Lower leg skin (tissue), 4 donors: ENCODE measurements at regions not wholly inside any gene's neighbourhood (a gene's known extent, or its start where the extent isn't known, plus 50 kb on each side); places are given as distances from the start of the nearest gene placed in this dataset.

Source experiments
- DNase-seq, 2 donors: peaks; one replicate each; pipeline ENCODE4 v3.0.0-alpha.2; 2019; ENCODE audit warnings: low spot score in 2 of 2
- H3K4me3 ChIP-seq: fragments of 200-600 bp; sonication (generic); 2 replicates; pipeline ENCODE4 v1.5.1; 2017; ENCODE audit warnings: mild to moderate bottlenecking, low read depth; ENCODE audit not compliant: poor library complexity, severe bottlenecking
- POLR2A ChIP-seq, 2 donors: fragments of 450-650 bp; IDR thresholded peaks; one replicate each; pipeline ENCODE4 v1.6.1; 2016 to 2017; ENCODE audit warnings: antibody characterized with exemption in 2 of 2, mild to moderate bottlenecking in 1 of 2, moderate library complexity in 1 of 2
- WGBS, 2 donors: methylation state at CpG; one replicate each; pipeline ENCODE4 v1.1.5; 2018; 5-methylcytosine and 5-hydroxymethylcytosine counted together
- intact Hi-C: fragments of 100-400 bp; cut with DNase I; formaldehyde crosslinking; loops from one replicate; pipeline ENCODE4 v1.15.0; 2023; ENCODE audit warnings: low total_unique reads
- TF ChIP-seq, protein P1 (sequence below), 3 donors: fragments of 450-650 bp; IDR thresholded peaks; one replicate each; pipeline ENCODE4 v1.5.1; 2016; ENCODE audit warnings: antibody characterized with exemption in 3 of 3, mild to moderate bottlenecking in 3 of 3, moderate library complexity in 2 of 3

DNA sequence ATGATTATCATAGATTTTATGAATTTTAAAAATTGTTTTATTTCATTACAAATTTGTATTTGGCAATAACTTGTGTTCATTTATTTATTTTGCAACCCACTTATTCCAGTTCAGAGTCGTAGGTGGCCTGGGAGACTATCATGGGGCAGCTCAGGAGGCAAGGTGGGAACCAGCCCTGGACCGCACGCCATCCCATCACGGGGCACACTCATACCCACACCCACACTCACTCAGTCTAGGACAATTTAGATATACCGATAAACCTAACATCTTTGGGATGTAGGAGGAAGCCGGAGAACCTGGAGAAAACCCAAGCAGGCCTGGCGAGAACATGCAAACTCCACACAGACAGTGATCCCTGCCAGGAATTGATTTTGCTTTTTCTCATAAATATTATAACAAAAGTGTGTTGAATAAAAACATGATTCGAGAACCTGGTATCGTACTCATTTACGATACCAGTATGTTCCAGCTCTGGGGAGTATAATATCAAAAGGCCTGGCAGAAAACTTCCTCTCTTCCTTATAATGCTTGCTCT lies 205.3 kb downstream of the NFKBIZ start:
- WGBS, 2 donors = 27 to 59% methylated on average over 10 of the region's 10 CpGs
- TF ChIP-seq POLR2A (IDR thresholded peaks at IDR 0.05) = no peak
- intact Hi-C loops = no loop called here
- DNase-seq = no peak
- no peak overlapping the region for H3K4me3 ChIP-seq

DNA sequence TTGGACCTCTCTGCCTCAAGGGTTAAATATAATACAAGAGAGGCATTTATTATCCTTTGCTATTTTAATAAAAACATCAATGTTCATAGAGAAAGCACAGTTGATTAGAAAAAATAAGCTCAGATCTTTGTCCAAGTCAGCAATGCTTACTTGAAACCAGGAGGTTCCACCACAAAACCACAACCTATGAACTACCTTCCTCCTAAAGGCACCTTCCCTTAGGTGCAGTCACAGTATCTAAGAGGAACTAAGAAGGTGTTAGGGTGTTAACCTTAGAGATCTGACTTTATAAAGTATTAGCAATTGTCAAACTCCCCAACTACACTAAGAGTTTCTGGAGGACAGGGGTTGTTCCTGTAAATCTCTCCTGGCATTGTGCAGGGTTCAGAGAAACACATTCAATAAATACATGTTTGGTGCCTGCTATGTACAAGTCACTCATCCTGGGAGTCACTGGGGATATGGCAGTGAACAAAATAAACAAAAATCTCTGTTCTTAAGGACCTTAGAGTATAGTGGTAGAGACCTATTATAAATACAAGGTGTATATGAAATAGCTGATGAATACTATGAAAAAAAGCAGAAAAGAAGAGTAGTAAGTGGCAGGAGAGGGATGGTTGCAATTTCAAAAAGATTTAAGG lies 208.6 kb downstream of the NFKBIZ start:
- TF ChIP-seq, protein P1, sequence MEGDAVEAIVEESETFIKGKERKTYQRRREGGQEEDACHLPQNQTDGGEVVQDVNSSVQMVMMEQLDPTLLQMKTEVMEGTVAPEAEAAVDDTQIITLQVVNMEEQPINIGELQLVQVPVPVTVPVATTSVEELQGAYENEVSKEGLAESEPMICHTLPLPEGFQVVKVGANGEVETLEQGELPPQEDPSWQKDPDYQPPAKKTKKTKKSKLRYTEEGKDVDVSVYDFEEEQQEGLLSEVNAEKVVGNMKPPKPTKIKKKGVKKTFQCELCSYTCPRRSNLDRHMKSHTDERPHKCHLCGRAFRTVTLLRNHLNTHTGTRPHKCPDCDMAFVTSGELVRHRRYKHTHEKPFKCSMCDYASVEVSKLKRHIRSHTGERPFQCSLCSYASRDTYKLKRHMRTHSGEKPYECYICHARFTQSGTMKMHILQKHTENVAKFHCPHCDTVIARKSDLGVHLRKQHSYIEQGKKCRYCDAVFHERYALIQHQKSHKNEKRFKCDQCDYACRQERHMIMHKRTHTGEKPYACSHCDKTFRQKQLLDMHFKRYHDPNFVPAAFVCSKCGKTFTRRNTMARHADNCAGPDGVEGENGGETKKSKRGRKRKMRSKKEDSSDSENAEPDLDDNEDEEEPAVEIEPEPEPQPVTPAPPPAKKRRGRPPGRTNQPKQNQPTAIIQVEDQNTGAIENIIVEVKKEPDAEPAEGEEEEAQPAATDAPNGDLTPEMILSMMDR (IDR thresholded peaks at IDR 0.05) = no peak
- H3K4me3 ChIP-seq = no peak overlapping the region
- intact Hi-C loops = no loop called here
- no peak for DNase-seq

DNA sequence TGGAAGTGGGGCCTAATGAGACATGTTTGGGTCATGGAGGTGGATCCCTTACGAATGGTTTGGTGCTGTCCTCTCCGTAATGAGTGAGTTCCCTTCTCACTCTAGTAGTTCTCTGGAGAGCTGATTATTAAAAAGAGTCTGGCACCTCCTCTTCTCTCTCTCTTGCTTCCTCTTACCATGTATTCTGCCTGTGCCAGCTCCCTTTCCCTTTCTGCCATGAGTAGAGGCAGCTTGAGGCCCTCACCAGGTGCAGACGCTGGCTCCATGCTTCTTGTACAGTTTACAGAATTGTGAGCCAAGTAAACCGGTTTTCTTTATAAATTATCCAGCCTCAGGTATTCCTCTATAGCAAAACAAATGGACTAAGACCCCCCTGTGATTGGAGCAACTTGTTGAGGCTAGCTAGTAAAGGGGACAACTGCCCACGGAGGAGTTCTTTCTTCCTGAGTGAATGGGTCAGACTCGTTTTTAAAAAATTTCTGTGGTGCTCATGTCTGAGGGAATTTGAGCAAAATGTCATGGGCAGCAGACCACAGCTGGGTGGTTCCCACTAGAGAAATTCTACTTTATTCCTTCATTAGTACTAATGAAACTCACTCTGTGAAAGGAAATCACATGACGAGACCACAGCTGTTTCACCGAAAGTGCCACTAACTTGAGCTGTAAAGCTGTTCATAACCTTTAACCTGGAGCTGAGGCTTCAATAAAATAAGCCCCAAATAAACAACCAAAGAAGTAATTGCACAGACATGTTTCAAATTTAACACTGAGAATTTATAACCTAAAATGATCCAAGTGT lies 210.0 kb downstream of the NFKBIZ start:
- intact Hi-C loops = no loop called here
- TF ChIP-seq, protein P1 (IDR thresholded peaks at IDR 0.05) = no peak
- no peak for TF ChIP-seq POLR2A (IDR thresholded peaks at IDR 0.05)
- 86 to 91% methylated on average over 8 of the region's 8 CpGs for WGBS, 2 donors

DNA sequence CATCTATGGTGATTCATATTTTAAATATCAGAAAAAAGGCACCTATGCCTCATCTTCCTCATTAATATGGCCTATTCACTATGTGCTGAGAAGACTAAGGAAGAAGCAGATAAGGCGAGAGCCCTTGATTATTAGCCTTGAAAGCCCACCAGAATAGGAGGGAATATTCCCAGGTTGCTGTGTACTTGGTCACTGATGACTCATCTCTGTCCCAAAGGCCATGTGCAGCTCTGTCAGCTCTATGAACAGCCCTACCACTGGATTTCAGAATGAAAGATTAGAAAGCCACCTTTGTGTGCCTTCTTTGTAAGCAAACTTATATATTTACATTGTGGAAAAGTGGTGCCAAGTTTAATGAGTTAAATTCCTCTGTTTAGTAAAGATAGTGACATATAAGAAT lies 211.5 kb downstream of the NFKBIZ start:
- no peak for TF ChIP-seq POLR2A (IDR thresholded peaks at IDR 0.05)
- TF ChIP-seq, protein P1 (IDR thresholded peaks at IDR 0.05) = no peak
- 78% methylated on average over 1 of the region's 1 CpG for WGBS, 2 donors
- intact Hi-C loops = no loop called here
- DNase-seq = no peak
- H3K4me3 ChIP-seq = no peak overlapping the region

More for the DNA sequence above, 210.0 kb downstream of the NFKBIZ start:
- no peak overlapping the region for H3K4me3 ChIP-seq
- DNase-seq = no peak

DNA sequence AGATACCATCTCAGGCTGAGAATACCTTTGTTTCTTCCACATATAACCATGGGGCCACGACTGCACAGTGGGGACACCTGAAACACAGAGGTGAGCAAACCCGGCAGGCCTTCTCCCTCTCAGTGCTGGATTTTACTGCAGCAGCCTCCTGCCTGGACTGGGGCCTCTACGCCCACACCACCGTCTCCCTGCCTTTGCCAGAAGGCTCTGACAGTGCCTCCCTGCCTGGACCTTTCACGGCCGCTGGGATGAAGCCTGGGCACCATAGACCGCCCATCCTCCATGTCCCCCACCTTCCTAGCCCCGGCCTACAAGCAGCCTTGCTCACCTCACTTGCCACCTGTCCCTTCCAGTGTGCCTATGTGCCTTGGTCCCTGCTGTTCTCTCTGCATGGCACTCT lies 214.3 kb downstream of the NFKBIZ start:
- WGBS, 2 donors = 84 to 97% methylated on average over 8 of the region's 8 CpGs
- no peak for DNase-seq

DNA sequence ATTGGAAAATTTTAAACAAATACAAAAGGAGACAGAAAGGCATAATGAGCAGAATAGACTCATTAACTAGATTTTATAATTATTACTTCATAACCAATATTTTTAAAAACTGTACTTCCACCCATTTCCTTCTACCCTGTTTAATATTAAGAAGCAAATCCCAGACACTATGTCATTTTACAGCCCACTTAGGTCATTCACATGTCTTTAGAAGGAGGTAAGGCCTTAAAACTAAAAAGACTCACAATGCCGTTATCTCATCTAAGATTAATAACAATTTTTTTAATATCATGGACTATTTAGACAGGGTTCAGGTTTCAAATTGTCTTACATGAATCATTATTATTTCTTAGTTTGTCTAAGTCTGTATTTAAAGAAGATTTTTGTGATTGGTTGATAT lies 217.2 kb downstream of the NFKBIZ start:
- WGBS, 2 donors = 98 to 100% methylated on average over 1 of the region's 1 CpG
- intact Hi-C loops = no loop called here
- H3K4me3 ChIP-seq = no peak overlapping the region
- no peak for DNase-seq
- TF ChIP-seq, protein P1 (IDR thresholded peaks at IDR 0.05) = no peak
- no peak for TF ChIP-seq POLR2A (IDR thresholded peaks at IDR 0.05)

More for the DNA sequence above, 214.3 kb downstream of the NFKBIZ start:
- H3K4me3 ChIP-seq = no peak overlapping the region
- no peak for TF ChIP-seq POLR2A (IDR thresholded peaks at IDR 0.05)
- TF ChIP-seq, protein P1 (IDR thresholded peaks at IDR 0.05) = no peak
- intact Hi-C loops = no loop called here
